Ecto neural progenitor cell (in vitro differentiated cells): ENCODE measurements at regions not wholly inside any gene's neighbourhood (a gene's known extent, or its start where the extent isn't known, plus 50 kb on each side); places are given as distances from the start of the nearest gene placed in this dataset.
A peak's percentile ranks its signal among the peaks of the same experiment; 100 is the strongest.

Source experiments
- DNase-seq: peaks from one replicate; pipeline ENCODE4 v3.0.0-alpha.2; 2018; ENCODE audit warnings: low spot score

GRCh38 chr6:165821754-165822153, 158.7 kb upstream of the PDE10A start:
- DNase-seq, result no peak

GRCh38 chr6:165820934-165821333, 157.9 kb upstream of the PDE10A start:
- no peak for DNase-seq

DNA sequence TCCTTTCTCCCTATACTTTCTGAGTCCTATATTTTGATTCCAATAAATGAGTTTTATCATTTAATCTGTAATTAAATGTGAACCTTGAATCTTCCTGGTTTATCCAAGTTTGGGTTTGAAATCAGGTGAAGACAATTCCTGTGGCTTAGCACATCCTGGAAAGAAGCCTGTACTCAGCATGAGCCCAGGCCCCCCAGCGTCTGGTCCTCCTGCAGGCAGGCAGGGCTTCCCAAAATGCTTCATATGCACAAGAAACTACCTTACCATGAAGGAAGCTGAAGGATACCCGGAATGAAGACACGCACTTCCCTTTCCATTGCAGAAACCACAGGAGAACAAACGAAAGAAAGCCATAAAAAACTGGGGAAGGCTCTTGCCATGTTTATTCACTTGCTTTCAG, 157.4 kb upstream of the PDE10A start:
- no peak for DNase-seq

- DNase-seq, result no peak
Measured at GRCh38 chr6:165819394-165819793, 156.4 kb upstream of the PDE10A start.

DNA sequence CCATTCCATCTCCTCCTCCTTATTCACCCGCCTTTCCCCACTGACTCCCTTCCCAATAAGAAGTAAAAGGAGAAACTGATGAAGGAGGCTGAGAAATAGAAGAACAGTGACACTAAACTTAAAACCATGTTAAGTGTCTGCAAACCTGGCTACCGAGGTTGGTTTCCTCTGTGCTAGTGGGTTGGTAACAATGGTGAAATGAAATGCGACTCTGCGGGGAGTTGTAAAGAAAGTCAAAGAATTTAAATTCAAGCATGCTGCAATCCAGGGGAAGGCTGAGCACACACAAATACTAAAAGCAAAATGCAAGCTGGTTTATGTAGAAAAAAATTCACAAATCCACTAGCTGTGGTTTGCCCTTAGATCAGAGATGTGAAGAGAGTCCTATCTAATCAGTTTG, 155.2 kb upstream of the PDE10A start:
- no peak for DNase-seq

DNA sequence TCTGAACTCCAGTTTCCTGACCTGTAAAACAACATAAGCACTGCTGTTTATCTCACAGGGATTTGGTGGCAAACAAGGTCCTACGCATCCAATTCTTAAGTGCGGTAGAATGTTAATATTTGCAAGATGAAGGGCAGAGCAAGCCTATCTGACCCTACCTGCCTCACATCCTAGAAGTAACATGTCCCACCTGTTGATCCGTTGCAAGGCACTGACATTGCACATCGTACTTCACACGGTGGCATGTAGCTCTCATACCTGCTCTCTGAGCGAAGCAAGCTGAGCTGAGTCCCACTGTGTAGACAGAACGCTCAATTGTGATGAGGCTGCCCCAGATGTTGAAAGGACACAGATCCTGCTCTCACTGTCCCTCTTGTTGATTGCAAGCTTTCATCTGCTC, 154.7 kb upstream of the PDE10A start:
- no peak for DNase-seq

GRCh38 chr6:165817148-165817547, 154.1 kb upstream of the PDE10A start:
- DNase-seq, result no peak

- no peak for DNase-seq
Measured at GRCh38 chr6:165814679-165815078, 151.6 kb upstream of the PDE10A start.

DNA sequence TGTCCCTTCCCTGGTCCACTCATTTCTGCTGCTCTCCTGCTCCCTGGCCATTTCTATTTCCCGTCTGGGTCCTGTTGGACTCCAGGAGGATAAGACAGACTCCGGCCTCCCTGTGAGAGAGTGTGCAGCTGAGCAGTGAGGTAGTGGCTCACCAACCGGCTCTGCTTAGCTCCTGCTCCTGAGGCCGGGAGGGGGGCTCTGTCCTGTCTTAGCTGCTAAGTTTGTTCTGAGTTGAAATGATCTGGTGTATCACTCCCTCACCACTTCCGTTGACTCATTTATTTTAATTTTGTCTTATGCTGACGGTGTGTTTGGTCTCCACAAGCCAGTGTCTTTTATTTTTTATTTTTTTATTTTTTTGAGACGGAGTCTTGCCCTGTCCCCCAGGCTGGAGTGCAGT, 148.5 kb upstream of the PDE10A start:
- no peak for DNase-seq

DNA sequence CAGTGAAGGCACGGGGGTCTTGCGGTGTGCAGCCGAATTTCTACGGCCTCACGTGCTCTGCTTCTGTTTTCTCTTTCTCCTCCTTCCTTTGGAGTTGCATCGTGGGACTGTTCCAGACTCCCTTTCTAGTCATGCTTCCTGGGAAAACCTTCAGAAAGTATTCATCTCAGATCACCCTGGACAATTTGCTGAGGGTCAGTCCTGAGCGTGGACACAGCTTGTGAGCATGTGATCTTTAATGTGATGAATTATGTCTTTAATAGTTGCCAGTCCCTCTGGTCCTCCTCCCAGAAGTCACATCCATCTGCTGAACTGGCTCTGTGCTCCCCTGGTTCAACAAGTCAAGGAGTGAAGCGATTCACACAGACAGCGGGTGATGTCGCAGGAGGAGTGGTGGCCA, 145.0 kb upstream of the PDE10A start:
- no peak for DNase-seq

- no peak for DNase-seq
Measured at GRCh38 chr6:165807249-165807960, 144.4 kb upstream of the PDE10A start.

GRCh38 chr6:165806126-165806810, 143.2 kb upstream of the PDE10A start:
- DNase-seq, result no peak

GRCh38 chr6:165805636-165806035, 142.6 kb upstream of the PDE10A start:
- DNase-seq, result no peak

GRCh38 chr6:165805067-165805555, 142.1 kb upstream of the PDE10A start:
- no peak for DNase-seq

DNA sequence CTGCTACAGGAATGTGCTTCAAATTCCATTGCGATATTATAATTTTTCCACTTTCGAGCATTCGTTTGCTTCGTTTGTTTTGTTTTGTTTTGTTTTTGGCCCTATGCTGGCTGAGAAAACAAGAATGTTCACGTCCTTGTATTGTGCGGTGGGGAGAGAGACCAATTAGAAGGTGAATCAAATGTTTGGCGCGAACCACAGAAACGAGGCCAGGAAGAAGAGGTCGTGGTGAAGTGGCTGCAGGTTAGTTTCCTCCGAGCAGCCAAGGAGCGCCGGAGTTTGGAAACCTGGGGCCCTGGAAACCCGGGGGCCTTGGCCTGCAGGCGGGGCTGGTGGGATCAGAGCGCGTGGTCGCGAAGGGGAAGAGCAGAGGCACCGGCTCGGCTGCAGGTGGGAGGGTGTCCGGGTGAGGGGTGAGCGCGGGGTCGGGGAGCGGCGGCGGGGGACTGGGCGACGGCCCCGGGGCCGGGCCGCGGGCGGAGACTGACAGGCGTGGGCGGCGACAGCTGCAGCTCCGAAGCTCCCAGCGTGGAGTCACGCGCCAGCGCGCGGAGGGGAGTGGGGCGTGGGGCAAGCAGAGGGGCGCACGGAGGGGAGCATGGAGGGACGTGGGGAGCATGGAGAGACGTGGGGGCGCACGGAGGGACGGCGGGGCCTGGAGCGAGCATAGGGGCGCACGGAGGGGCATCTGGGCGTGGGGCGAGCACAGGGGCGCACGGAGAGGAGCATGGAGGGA, 141.5 kb upstream of the PDE10A start:
- DNase-seq, result peak; percentile 56

GRCh38 chr6:165800337-165800736, 137.3 kb upstream of the PDE10A start:
- DNase-seq, result no peak

- no peak for DNase-seq
Measured at GRCh38 chr6:165799391-165800153, 136.5 kb upstream of the PDE10A start.

DNA sequence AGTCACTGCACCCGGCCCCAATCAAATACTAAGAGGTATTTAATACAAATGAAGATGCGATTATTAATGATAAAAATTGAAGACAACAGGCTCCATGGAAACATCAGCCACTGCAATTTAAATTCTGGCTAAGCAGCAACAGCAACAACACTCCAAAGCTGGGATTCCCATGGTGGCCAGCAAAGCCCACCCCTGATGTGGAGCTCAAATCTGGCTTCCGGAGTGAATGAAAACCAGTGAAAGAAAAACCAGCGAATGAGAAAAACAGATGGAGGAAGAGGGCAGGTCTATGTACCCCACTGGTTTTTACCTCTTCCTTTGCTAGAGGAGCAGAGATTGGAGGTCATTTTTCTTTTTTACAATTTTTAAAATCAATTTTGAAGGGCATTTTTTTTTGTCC, 135.9 kb upstream of the PDE10A start:
- no peak for DNase-seq

DNA sequence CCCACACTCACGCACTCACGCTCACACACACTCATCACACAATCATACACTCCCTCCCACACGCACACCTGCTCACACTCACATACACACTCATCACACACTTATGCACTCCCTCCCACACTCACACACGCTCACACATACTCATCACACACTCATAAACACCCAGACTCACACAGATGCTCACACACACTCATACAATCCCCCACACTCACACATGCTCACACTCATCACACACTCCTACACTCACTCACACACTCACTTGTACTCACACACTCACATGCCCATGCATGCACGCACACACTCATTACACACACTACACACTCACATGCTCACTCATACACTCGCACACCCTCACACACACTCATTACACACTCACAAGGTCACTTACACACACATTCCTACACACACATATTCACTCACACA, 131.1 kb upstream of the PDE10A start:
- DNase-seq, result no peak

GRCh38 chr6:165793287-165793825, 130.3 kb upstream of the PDE10A start:
- DNase-seq, result no peak

DNA sequence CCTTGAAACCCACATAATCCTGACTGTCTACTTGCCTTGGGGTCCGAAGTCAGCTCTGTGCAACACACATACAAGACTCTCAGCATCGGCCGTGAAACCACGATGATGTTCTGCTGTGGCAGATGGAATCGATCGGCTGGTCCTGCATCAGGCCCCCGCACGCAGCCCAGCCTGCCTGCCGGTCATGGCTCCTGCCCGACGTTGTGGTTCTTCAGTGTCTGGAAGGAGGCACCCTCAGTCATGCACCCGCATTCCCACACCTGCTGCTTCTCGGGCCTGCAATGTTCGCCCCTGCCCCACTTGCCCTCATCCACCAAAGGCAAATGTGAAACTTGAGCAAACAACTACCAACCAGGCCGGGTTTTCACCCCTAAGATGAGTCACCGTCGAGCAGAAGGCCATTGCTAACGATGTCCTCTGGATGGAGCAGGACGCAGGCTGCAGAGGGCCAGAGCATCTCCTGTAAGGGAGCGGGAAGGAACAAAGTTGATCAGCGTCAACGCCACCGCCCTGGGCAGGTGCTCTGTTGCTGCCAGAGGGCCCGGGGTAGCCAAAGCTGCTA, 128.9 kb upstream of the PDE10A start:
- no peak for DNase-seq

GRCh38 chr6:165791306-165791705, 128.3 kb upstream of the PDE10A start:
- DNase-seq, result no peak
